ENCODE measurements at regions not wholly inside any gene's neighbourhood (a gene's known extent, or its start where the extent isn't known, plus 50 kb on each side); places are given as distances from the start of the nearest gene placed in this dataset.

- no peak for TF ChIP-seq CTCF (IDR thresholded peaks at IDR 0.05; ENCODE audit: extremely low read depth, insufficient read depth, missing control alignments)
- in situ Hi-C loops (cut with MboI; ENCODE audit: low pct_unique_long_range_greater_than_20kb, low sequenced_read_pairs, unreplicated experiment) = loop anchor here (25.0 kb wide), 1 partner anchor 103 kb away; no protein-coding TSS in a partner anchor
- no peak for DNase-seq (ENCODE audit: low spot score)
These were observed 252.0 kb upstream of the SOX11 start for GRCh38 chr2:5440174-5440573.

GRCh38 chr2:5442736-5443135, 249.4 kb upstream of the SOX11 start:
- DNase-seq (ENCODE audit: low spot score) = no peak
- no peak for TF ChIP-seq CTCF (IDR thresholded peaks at IDR 0.05; ENCODE audit: extremely low read depth, insufficient read depth, missing control alignments)
- in situ Hi-C loops (cut with MboI; ENCODE audit: low pct_unique_long_range_greater_than_20kb, low sequenced_read_pairs, unreplicated experiment) = loop anchor here (25.0 kb wide), 1 partner anchor 105 kb away; no protein-coding TSS in a partner anchor

- DNase-seq (ENCODE audit: low spot score) = no peak
- in situ Hi-C loops (cut with MboI; ENCODE audit: low pct_unique_long_range_greater_than_20kb, low sequenced_read_pairs, unreplicated experiment) = loop anchor here (25.0 kb wide), 1 partner anchor 107 kb away; no protein-coding TSS in a partner anchor
- no peak for TF ChIP-seq CTCF (IDR thresholded peaks at IDR 0.05; ENCODE audit: extremely low read depth, insufficient read depth, missing control alignments)
These were observed 248.0 kb upstream of the SOX11 start for GRCh38 chr2:5444168-5444567.

- no peak for TF ChIP-seq CTCF (IDR thresholded peaks at IDR 0.05; ENCODE audit: extremely low read depth, insufficient read depth, missing control alignments)
- no peak for DNase-seq (ENCODE audit: low spot score)
- in situ Hi-C loops (cut with MboI; ENCODE audit: low pct_unique_long_range_greater_than_20kb, low sequenced_read_pairs, unreplicated experiment) = loop anchor here (25.0 kb wide), 1 partner anchor 108 kb away; no protein-coding TSS in a partner anchor
These were observed 247.3 kb upstream of the SOX11 start for GRCh38 chr2:5444854-5445253.

GRCh38 chr2:5449867-5450266, 242.3 kb upstream of the SOX11 start:
- DNase-seq (ENCODE audit: low spot score) = no peak
- in situ Hi-C loops (cut with MboI; ENCODE audit: low pct_unique_long_range_greater_than_20kb, low sequenced_read_pairs, unreplicated experiment) = loop anchor here (25.0 kb wide), 1 partner anchor 113 kb away; no protein-coding TSS in a partner anchor
- TF ChIP-seq CTCF (IDR thresholded peaks at IDR 0.05; ENCODE audit: extremely low read depth, insufficient read depth, missing control alignments) = no peak

GRCh38 chr2:5453220-5454050, 238.7 kb upstream of the SOX11 start:
- TF ChIP-seq CTCF (IDR thresholded peaks at IDR 0.05; ENCODE audit: extremely low read depth, insufficient read depth, missing control alignments) = no peak
- in situ Hi-C loops (cut with MboI; ENCODE audit: low pct_unique_long_range_greater_than_20kb, low sequenced_read_pairs, unreplicated experiment) = no loop called here

More at GRCh38 chr2:5453220-5454050, 238.7 kb upstream of the SOX11 start:
- no peak for DNase-seq (ENCODE audit: low spot score)
